ENCODE measurements at regions not wholly inside any gene's neighbourhood (a gene's known extent, or its start where the extent isn't known, plus 50 kb on each side); places are given as distances from the start of the nearest gene placed in this dataset.

GRCh38 chrX:22383988-22384387 lies 111.3 kb downstream of the CBLL2 start:
- DNase-seq (ENCODE audit: extremely low spot score), result no peak
- Histone ChIP-seq H3K27me3 (no peaks in the 10 kb centered on the region), H3K9me3 (no peaks in the 10 kb centered on the region), H3K36me3 (no peaks in the 10 kb centered on the region), H3K4me1 (peaks cover 0 to 1% (median 0%) of the 10 kb centered on the region in 4 donors), H3K27ac (replicated peaks in 1 of 4) (no peak overlapping the region), H3K4me3 (no peak overlapping the region)
- intact Hi-C loops (cut with DNase I), result no loop called here
- 76% methylated on average over 7 of the region's 7 CpGs for WGBS
- no peak for TF ChIP-seq POLR2AphosphoS5 (IDR thresholded peaks at IDR 0.05)
- TF ChIP-seq POLR2A (IDR thresholded peaks at IDR 0.05; ENCODE audit: low read depth), result no peak
- no peak for TF ChIP-seq EP300 (IDR thresholded peaks at IDR 0.05)
- TF ChIP-seq, protein P1, sequence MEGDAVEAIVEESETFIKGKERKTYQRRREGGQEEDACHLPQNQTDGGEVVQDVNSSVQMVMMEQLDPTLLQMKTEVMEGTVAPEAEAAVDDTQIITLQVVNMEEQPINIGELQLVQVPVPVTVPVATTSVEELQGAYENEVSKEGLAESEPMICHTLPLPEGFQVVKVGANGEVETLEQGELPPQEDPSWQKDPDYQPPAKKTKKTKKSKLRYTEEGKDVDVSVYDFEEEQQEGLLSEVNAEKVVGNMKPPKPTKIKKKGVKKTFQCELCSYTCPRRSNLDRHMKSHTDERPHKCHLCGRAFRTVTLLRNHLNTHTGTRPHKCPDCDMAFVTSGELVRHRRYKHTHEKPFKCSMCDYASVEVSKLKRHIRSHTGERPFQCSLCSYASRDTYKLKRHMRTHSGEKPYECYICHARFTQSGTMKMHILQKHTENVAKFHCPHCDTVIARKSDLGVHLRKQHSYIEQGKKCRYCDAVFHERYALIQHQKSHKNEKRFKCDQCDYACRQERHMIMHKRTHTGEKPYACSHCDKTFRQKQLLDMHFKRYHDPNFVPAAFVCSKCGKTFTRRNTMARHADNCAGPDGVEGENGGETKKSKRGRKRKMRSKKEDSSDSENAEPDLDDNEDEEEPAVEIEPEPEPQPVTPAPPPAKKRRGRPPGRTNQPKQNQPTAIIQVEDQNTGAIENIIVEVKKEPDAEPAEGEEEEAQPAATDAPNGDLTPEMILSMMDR (IDR thresholded peaks at IDR 0.05), result no peak

DNA sequence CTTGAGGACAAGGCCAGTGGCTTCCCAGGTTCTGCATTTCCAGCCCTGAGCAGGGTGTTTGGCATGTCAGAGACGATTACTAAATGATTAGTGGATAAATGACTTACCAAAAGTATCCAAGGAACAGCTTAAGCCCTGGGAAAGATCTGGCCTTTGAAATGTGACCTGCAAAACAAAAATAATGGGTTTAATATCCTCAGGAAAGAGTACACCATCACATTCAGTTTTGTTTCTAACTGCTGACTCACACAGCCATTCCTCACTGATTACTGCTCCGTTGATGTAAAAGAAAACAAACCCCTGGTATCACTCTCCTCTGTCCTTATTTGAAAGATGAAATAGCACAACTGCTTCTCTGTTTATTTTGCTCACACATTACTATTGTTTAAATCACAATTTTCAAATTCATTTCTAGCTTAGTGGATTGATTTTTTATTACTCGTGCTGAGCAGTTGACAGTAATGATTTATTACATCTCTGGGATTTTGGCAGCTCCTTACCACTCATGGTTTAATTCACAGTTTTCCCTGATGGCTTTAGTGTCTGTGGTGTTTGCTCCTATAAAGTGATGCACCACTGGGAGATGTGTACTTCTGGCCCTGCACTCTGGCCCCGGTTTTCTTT lies 117.0 kb downstream of the CBLL2 start:
- peak overlapping the region in 1 of 4 donors; percentile 46 for H3K27ac ChIP-seq (replicated peaks in 1 of 4)
- intact Hi-C loops (cut with DNase I), result no loop called here
- 33% methylated on average over 4 of the region's 4 CpGs for WGBS
- H3K4me3 ChIP-seq, result no peak overlapping the region
- no peaks in the 10 kb centered on the region for H3K9me3 ChIP-seq
- H3K36me3 ChIP-seq, result no peaks in the 10 kb centered on the region
- H3K27me3 ChIP-seq, result no peaks in the 10 kb centered on the region
- DNase-seq (ENCODE audit: extremely low spot score), result no peak
- TF ChIP-seq POLR2AphosphoS5 (IDR thresholded peaks at IDR 0.05) (no peak), EP300 (IDR thresholded peaks at IDR 0.05) (no peak), POLR2A (IDR thresholded peaks at IDR 0.05; ENCODE audit: low read depth) (no peak)
- TF ChIP-seq, protein P1 (IDR thresholded peaks at IDR 0.05), result no peak
- H3K4me1 ChIP-seq, result peaks cover 0 to 13% (median 10%) of the 10 kb centered on the region in 4 donors

DNA sequence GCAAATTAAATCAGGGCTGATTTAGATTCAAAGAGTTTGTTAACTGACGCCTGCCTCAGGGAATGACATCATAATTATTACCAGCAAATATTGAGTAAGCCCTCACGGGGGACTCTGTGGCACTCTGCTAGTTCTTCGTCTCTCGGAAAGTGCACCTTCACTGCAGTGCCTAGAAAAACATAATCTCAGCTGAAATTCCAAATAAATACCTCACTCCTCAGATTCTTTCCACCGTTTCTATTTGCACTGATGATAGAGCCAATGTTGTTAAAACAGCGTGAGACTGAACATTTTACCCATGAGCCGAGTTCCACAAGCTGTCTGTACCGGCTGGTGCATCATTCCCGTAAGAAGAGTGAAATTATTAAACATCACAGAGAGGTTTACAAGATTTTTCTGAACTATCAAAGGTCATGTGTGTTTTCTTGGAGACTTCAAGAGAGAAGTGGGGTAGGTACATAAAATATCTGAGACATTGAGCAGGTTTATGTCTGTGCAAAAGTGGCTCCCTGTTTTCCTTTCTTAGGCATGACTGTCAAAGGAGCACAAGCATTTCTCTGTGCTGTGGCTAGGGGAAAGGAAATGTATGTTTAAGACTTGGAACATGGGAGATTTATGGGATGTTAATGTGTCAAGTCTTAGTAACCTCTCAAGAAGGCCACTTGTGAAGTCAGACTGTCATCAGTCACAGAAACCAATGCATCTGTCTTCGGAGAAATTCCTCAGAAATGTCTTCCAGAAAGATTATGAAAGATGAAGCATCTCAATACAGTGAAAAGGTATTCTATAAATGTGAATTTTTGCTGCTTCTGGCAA lies 119.6 kb downstream of the CBLL2 start:
- peaks cover 0 to 13% (median 10%) of the 10 kb centered on the region in 4 donors for H3K4me1 ChIP-seq
- peak overlapping the region in 1 of 4 donors; percentile 20 for H3K4me3 ChIP-seq
- no peaks in the 10 kb centered on the region for H3K9me3 ChIP-seq
- WGBS, result 54% methylated on average over 10 of the region's 10 CpGs
- H3K27me3 ChIP-seq, result no peaks in the 10 kb centered on the region
- no peak for DNase-seq (ENCODE audit: extremely low spot score)
- TF ChIP-seq EP300 (IDR thresholded peaks at IDR 0.05) (no peak), POLR2A (IDR thresholded peaks at IDR 0.05; ENCODE audit: low read depth) (no peak), POLR2AphosphoS5 (IDR thresholded peaks at IDR 0.05) (no peak)
- TF ChIP-seq, protein P1 (IDR thresholded peaks at IDR 0.05), result no peak
- intact Hi-C loops (cut with DNase I), result no loop called here
- no peaks in the 10 kb centered on the region for H3K36me3 ChIP-seq
- peak overlapping the region in 2 of 4 donors; percentile 31 to 50 for H3K27ac ChIP-seq (replicated peaks in 1 of 4)

GRCh38 chrX:22395372-22395771 lies 122.7 kb downstream of the CBLL2 start:
- Histone ChIP-seq H3K4me3 (no peak overlapping the region), H3K9me3 (no peaks in the 10 kb centered on the region), H3K4me1 (peaks cover 0 to 8% (median 6%) of the 10 kb centered on the region in 4 donors), H3K27ac (replicated peaks in 1 of 4) (no peak overlapping the region), H3K36me3 (no peaks in the 10 kb centered on the region), H3K27me3 (no peaks in the 10 kb centered on the region)
- no peak for DNase-seq (ENCODE audit: extremely low spot score)
- WGBS, result 75% methylated on average over 4 of the region's 4 CpGs
- intact Hi-C loops (cut with DNase I), result no loop called here
- no peak for TF ChIP-seq POLR2A (IDR thresholded peaks at IDR 0.05; ENCODE audit: low read depth)
- no peak for TF ChIP-seq POLR2AphosphoS5 (IDR thresholded peaks at IDR 0.05)
- TF ChIP-seq, protein P1 (IDR thresholded peaks at IDR 0.05), result no peak
- no peak for TF ChIP-seq EP300 (IDR thresholded peaks at IDR 0.05)

All from esophagus muscularis mucosa (tissue), 4 donors.